CD14-positive monocyte (primary cell): ENCODE measurements at regions not wholly inside any gene's neighbourhood (a gene's known extent, or its start where the extent isn't known, plus 50 kb on each side); places are given as distances from the start of the nearest gene placed in this dataset.

ENCODE experiments used
- DNase-seq, 3 donors: peaks; one replicate each; pipeline ENCODE4 v3.0.0-alpha.2; 2011 to 2022
- H2AFZ ChIP-seq: 2 replicates; pipeline ENCODE4 v1.6.0; 2012; ENCODE audit warnings: mild to moderate bottlenecking, low read depth, low read length, inconsistent platforms; ENCODE audit not compliant: insufficient read depth, poor library complexity, severe bottlenecking
- H3K27ac ChIP-seq, 2 donors: 1 replicate in 1 of 2; 2 replicates in 1 of 2; pipeline ENCODE4 v1.5.1; 2012 to 2013; ENCODE audit warnings: low read length in 2 of 2, control low read depth in 1 of 2, inconsistent platforms in 1 of 2, low read depth in 1 of 2, mild to moderate bottlenecking in 1 of 2
- H3K27me3 ChIP-seq, 2 donors: one replicate each; pipeline versions ENCODE4 v1.6.0 to v1.6.1; 2011 to 2013; ENCODE audit warnings: low read length in 2 of 2; ENCODE audit not compliant: control insufficient read depth in 2 of 2, insufficient read depth in 2 of 2
- H3K36me3 ChIP-seq, 2 donors: replicated peaks in 1 of 2; 1 replicate in 1 of 2; 2 replicates in 1 of 2; pipeline versions ENCODE4 v1.5.1 to v1.6.1; 2012 to 2013; ENCODE audit warnings: low read length in 2 of 2, control low read depth in 1 of 2, inconsistent platforms in 1 of 2, mild to moderate bottlenecking in 1 of 2; ENCODE audit not compliant: insufficient read depth in 2 of 2, control insufficient read depth in 1 of 2
- H3K4me1 ChIP-seq, 2 donors: 1 replicate in 1 of 2; 2 replicates in 1 of 2; pipeline versions ENCODE4 v1.5.1 to v1.6.1; 2012 to 2013; ENCODE audit warnings: low read length in 2 of 2, control low read depth in 1 of 2, inconsistent platforms in 1 of 2, mild to moderate bottlenecking in 1 of 2, moderate library complexity in 1 of 2; ENCODE audit not compliant: insufficient read depth in 2 of 2, control insufficient read depth in 1 of 2
- H3K4me2 ChIP-seq: replicated peaks from 2 replicates; pipeline ENCODE3; 2012; ENCODE audit warnings: low read length, moderate library complexity, mild to moderate bottlenecking; ENCODE audit not compliant: poor library complexity, severe bottlenecking; ENCODE audit errors: extremely low read depth
- H3K4me3 ChIP-seq, 3 experiments: fragments of 200-600 bp in 1 of 3; sonication (generic) in 1 of 3; replicated peaks in 1 of 3; 1 replicate in 2 of 3; 2 replicates in 1 of 3; pipeline ENCODE4 v1.5.1; 2011 to 2013; ENCODE audit warnings: low read length in 3 of 3, mild to moderate bottlenecking in 3 of 3, control low read depth in 2 of 3, low read depth in 2 of 3, inconsistent platforms in 1 of 3, moderate library complexity in 1 of 3
- H3K79me2 ChIP-seq: 2 replicates; pipeline ENCODE4 v1.6.0; 2012; ENCODE audit warnings: mild to moderate bottlenecking, control low read depth, inconsistent platforms, low read length, moderate library complexity; ENCODE audit not compliant: insufficient read depth
- H3K9ac ChIP-seq: 2 replicates; pipeline ENCODE4 v1.6.0; 2017; ENCODE audit warnings: low read length, mild to moderate bottlenecking; ENCODE audit not compliant: insufficient read depth, poor library complexity, severe bottlenecking
- H3K9me3 ChIP-seq, 2 donors: replicated peaks in 1 of 2; 1 replicate in 1 of 2; 2 replicates in 1 of 2; pipeline versions ENCODE4 v1.5.1 to v1.6.1; 2012 to 2013; ENCODE audit warnings: low read length in 2 of 2, control low read depth in 1 of 2; ENCODE audit not compliant: control insufficient read depth in 1 of 2, insufficient read depth in 1 of 2
- H4K20me1 ChIP-seq: 2 replicates; pipeline ENCODE4 v1.6.0; 2012; ENCODE audit warnings: mild to moderate bottlenecking, low read length, control low read depth, moderate library complexity; ENCODE audit not compliant: insufficient read depth
- H3K27ac Mint-ChIP-seq, 7 donors: one replicate each; pipeline ENCODE4 v1.8.0; 2020; ENCODE audit warnings: mild to moderate bottlenecking in 7 of 7, mixed read lengths in 7 of 7, moderate library complexity in 6 of 7, inconsistent platforms in 2 of 7
- H3K27me3 Mint-ChIP-seq, 3 donors: one replicate each; pipeline ENCODE4 v1.8.0; 2021 to 2022; ENCODE audit warnings: low read depth in 3 of 3, mild to moderate bottlenecking in 3 of 3, mixed read lengths in 3 of 3, moderate library complexity in 3 of 3, inconsistent platforms in 1 of 3
- H3K36me3 Mint-ChIP-seq, 2 donors: one replicate each; pipeline ENCODE4 v1.8.0; 2020; ENCODE audit warnings: mixed read lengths in 2 of 2, inconsistent platforms in 1 of 2, mild to moderate bottlenecking in 1 of 2
- H3K4me1 Mint-ChIP-seq: one replicate; pipeline ENCODE4 v1.8.0; 2020; ENCODE audit warnings: mild to moderate bottlenecking, mixed read lengths
- H3K4me3 Mint-ChIP-seq, 2 donors: one replicate each; pipeline ENCODE4 v1.8.0; 2020; ENCODE audit warnings: mild to moderate bottlenecking in 2 of 2, mixed read lengths in 2 of 2, moderate library complexity in 1 of 2
- H3K9me3 Mint-ChIP-seq, 7 donors: one replicate each; pipeline ENCODE4 v1.8.0; 2020 to 2022; ENCODE audit warnings: mixed read lengths in 7 of 7, mild to moderate bottlenecking in 6 of 7, moderate library complexity in 6 of 7, inconsistent platforms in 2 of 7
- CTCF ChIP-seq: fragments of 200-600 bp; IDR thresholded peaks from one replicate; pipeline ENCODE4 v1.8.0; 2022; ENCODE audit warnings: antibody characterized with exemption, mild to moderate bottlenecking
- WGBS: methylation state at CpG from one replicate; pipeline ENCODE4 v1.1.5; 2013; ENCODE audit warnings: missing lambda C conversion rate; ENCODE audit not compliant: insufficient coverage; 5-methylcytosine and 5-hydroxymethylcytosine counted together
- intact Hi-C, 2 donors: fragments of 100-400 bp; cut with micrococcal nuclease; formaldehyde crosslinking; loops; one replicate each; pipeline versions ENCODE4 v1.15.0 to v1.15.1; 2023

GRCh38 chr18:61731693-61732376, 161.0 kb downstream of the RNF152 start:
- H3K4me1 Mint-ChIP-seq: peaks cover 28% of the 10 kb centered on the region
- peaks cover 24 to 27% of the 10 kb centered on the region in 2 donors for H3K4me1 ChIP-seq
- intact Hi-C loops: no loop called here
- no peak for TF ChIP-seq CTCF
- no peak overlapping the region for H3K4me2 ChIP-seq
- peak overlapping the region in 1 of 2 donors; percentile 86 for H3K27ac ChIP-seq
- H3K27me3 ChIP-seq: peaks cover 11 to 16% of the 10 kb centered on the region in 2 donors
- H3K4me3 ChIP-seq: no peak overlapping the region
- no peaks in the 10 kb centered on the region for H3K36me3 ChIP-seq
- peaks cover 0 to 4% of the 10 kb centered on the region in 2 donors for H3K36me3 Mint-ChIP-seq
- H3K79me2 ChIP-seq: no peaks in the 10 kb centered on the region
- H3K9me3 Mint-ChIP-seq: peaks cover 0 to 7% (median 3%) of the 10 kb centered on the region in 7 donors
- H3K27ac Mint-ChIP-seq: peak overlapping the region in 5 of 7 donors; percentile 54 to 97 (median 95)
- DNase-seq: no peak
- peak overlapping the region in 1 of 2 donors; percentile 50 for H3K4me3 Mint-ChIP-seq
- H3K9me3 ChIP-seq: no peaks in the 10 kb centered on the region
- no peak overlapping the region for H2AFZ ChIP-seq
- H4K20me1 ChIP-seq: no peaks in the 10 kb centered on the region
- 89% methylated on average over 4 of the region's 9 CpGs for WGBS
- peaks cover 2 to 20% (median 17%) of the 10 kb centered on the region in 3 donors for H3K27me3 Mint-ChIP-seq
- H3K9ac ChIP-seq: no peak overlapping the region

- peaks cover 0 to 10% (median 3%) of the 10 kb centered on the region in 7 donors for H3K9me3 Mint-ChIP-seq
- DNase-seq: no peak
- WGBS: 100% methylated on average over 2 of the region's 5 CpGs
- intact Hi-C loops: no loop called here
- Histone ChIP-seq H3K27me3 (peaks cover 11 to 16% of the 10 kb centered on the region in 2 donors), H3K4me1 (peaks cover 24 to 27% of the 10 kb centered on the region in 2 donors), H3K4me2 (no peak overlapping the region), H3K27ac (no peak overlapping the region), H2AFZ (no peak overlapping the region), H3K4me3 (no peak overlapping the region), H3K9me3 (no peaks in the 10 kb centered on the region), H3K79me2 (no peaks in the 10 kb centered on the region), H4K20me1 (no peaks in the 10 kb centered on the region), H3K36me3 (no peaks in the 10 kb centered on the region), H3K9ac (no peak overlapping the region)
- H3K27me3 Mint-ChIP-seq: peaks cover 2 to 18% (median 17%) of the 10 kb centered on the region in 3 donors
- H3K4me3 Mint-ChIP-seq: peak overlapping the region in 1 of 2 donors; percentile 50
- peaks cover 0 to 4% of the 10 kb centered on the region in 2 donors for H3K36me3 Mint-ChIP-seq
- peaks cover 28% of the 10 kb centered on the region for H3K4me1 Mint-ChIP-seq
- no peak for TF ChIP-seq CTCF
- H3K27ac Mint-ChIP-seq: no peak overlapping the region
These were observed 161.6 kb downstream of the RNF152 start for GRCh38 chr18:61731178-61731577.
